Neural cell (in vitro differentiated cells): ENCODE measurements at regions not wholly inside any gene's neighbourhood (a gene's known extent, or its start where the extent isn't known, plus 50 kb on each side); places are given as distances from the start of the nearest gene placed in this dataset.
"Not testable (repeated sequence)": the region's sequence is repeated elsewhere in the genome, so short reads cannot be mapped to it uniquely, and the experiment has no call there.

Source experiments
- H2AFZ ChIP-seq: fragments of 200-600, 300-800 bp; sonication (generic), shearing (Covaris generic); 2 replicates; pipeline ENCODE4 v1.6.0; 2014; ENCODE audit warnings: low read depth, mild to moderate bottlenecking, antibody characterized with exemption, low read length, moderate library complexity
- H3F3A ChIP-seq: fragments of 200-600 bp; shearing (Covaris generic); 2 replicates; pipeline ENCODE4 v1.6.1; 2016; ENCODE audit warnings: mild to moderate bottlenecking, moderate library complexity, mixed read lengths, antibody characterized with exemption, low read length; ENCODE audit not compliant: insufficient read depth, poor library complexity, severe bottlenecking
- H3K27ac ChIP-seq: fragments of 200-600, 300-800 bp; sonication (generic), shearing (Covaris generic); 2 replicates; pipeline ENCODE4 v1.5.1; 2014; ENCODE audit warnings: mild to moderate bottlenecking, low read length, moderate library complexity
- H3K27me3 ChIP-seq: fragments of 300-800, 200-600 bp; sonication (generic), shearing (Covaris generic); 2 replicates; pipeline ENCODE4 v1.6.0; 2014; ENCODE audit warnings: mild to moderate bottlenecking, low read depth, low read length, moderate library complexity; ENCODE audit not compliant: insufficient read depth
- H3K36me3 ChIP-seq: fragments of 300-800, 200-600 bp; sonication (generic), shearing (Covaris generic); 2 replicates; pipeline ENCODE4 v1.5.1; 2014; ENCODE audit warnings: mild to moderate bottlenecking, antibody characterized with exemption, low read length, moderate library complexity; ENCODE audit not compliant: insufficient read depth
- H3K4me2 ChIP-seq: fragments of 300-800, 200-600 bp; sonication (generic), shearing (Covaris generic); 2 replicates; pipeline ENCODE4 v1.6.0; 2014; ENCODE audit warnings: mild to moderate bottlenecking, low read length
- H3K4me3 ChIP-seq: fragments of 300-800, 200-600 bp; sonication (generic), shearing (Covaris generic); 2 replicates; pipeline ENCODE4 v1.5.1; 2014; ENCODE audit warnings: mild to moderate bottlenecking, low read length, moderate library complexity
- H3K79me2 ChIP-seq: fragments of 200-600 bp; shearing (Covaris generic); replicated peaks from 2 replicates; pipeline ENCODE4 v1.6.0; 2014; ENCODE audit warnings: mild to moderate bottlenecking, low read length, moderate library complexity; ENCODE audit not compliant: insufficient read depth
- H3K9ac ChIP-seq: fragments of 300-800, 200-600 bp; sonication (generic), shearing (Covaris generic); 2 replicates; pipeline ENCODE4 v1.6.1; 2016; ENCODE audit warnings: mild to moderate bottlenecking, low read length, mixed read lengths
- H3K9me2 ChIP-seq: fragments of 200-600 bp; shearing (Covaris generic); 2 replicates; pipeline ENCODE4 v1.6.1; 2016; ENCODE audit warnings: mild to moderate bottlenecking, low read length, mixed read lengths; ENCODE audit not compliant: insufficient read depth
- H3K9me3 ChIP-seq: fragments of 200-600, 300-800 bp; sonication (generic), shearing (Covaris generic); 2 replicates; pipeline ENCODE4 v1.6.1; 2016; ENCODE audit warnings: mild to moderate bottlenecking, mixed run types, low read length, moderate library complexity, mixed read lengths
- H4K20me1 ChIP-seq: fragments of 200-600 bp; shearing (Covaris generic); 2 replicates; pipeline ENCODE4 v1.6.1; 2016; ENCODE audit warnings: mild to moderate bottlenecking, mixed run types; ENCODE audit not compliant: insufficient read depth
- CTCF ChIP-seq: fragments of 450-650 bp; IDR thresholded peaks from 2 replicates; pipeline ENCODE4 v1.5.1; 2014; ENCODE audit warnings: antibody characterized with exemption, mild to moderate bottlenecking, moderate library complexity; ENCODE audit not compliant: poor library complexity, severe bottlenecking
- POLR2AphosphoS5 ChIP-seq: IDR thresholded peaks from 2 replicates; pipeline ENCODE4 v1.6.1; 2012
- RAD21 ChIP-seq: fragments of 450-650 bp; conservative IDR thresholded peaks from 2 replicates; pipeline ENCODE4 v1.6.1; 2014; ENCODE audit warnings: antibody characterized with exemption, mild to moderate bottlenecking, moderate library complexity
- REST ChIP-seq: IDR thresholded peaks from 2 replicates; pipeline ENCODE4 v1.6.1; 2012; ENCODE audit warnings: borderline replicate concordance
- SMC3 ChIP-seq: fragments of 450-650 bp; conservative IDR thresholded peaks from 2 replicates; pipeline ENCODE4 v1.6.1; 2014; ENCODE audit warnings: antibody characterized with exemption, mild to moderate bottlenecking, moderate library complexity; ENCODE audit not compliant: poor library complexity

GRCh38 chr20:47978428-47979120, 193.3 kb upstream of the SULF2 start:
- H3K4me2 ChIP-seq, H4K20me1 ChIP-seq, H3K27me3 ChIP-seq, H3K4me3 ChIP-seq, H3K79me2 ChIP-seq, H2AFZ ChIP-seq, H3F3A ChIP-seq, H3K9me2 ChIP-seq, H3K36me3 ChIP-seq, H3K9me3 ChIP-seq, H3K9ac ChIP-seq, H3K27ac ChIP-seq: not testable (repeated sequence)

GRCh38 chr20:47977789-47978252, 192.5 kb upstream of the SULF2 start:
- H3K4me3 ChIP-seq = not testable (repeated sequence)

GRCh38 chr20:47977017-47977788, 191.9 kb upstream of the SULF2 start:
- H3F3A ChIP-seq, H3K4me3 ChIP-seq, H3K9me2 ChIP-seq, H2AFZ ChIP-seq, H3K79me2 ChIP-seq, H3K36me3 ChIP-seq, H3K27me3 ChIP-seq, H4K20me1 ChIP-seq, H3K4me2 ChIP-seq, H3K9me3 ChIP-seq, H3K9ac ChIP-seq: not testable (repeated sequence)
- peak overlapping the region; percentile 20 for H3K27ac ChIP-seq
- TF ChIP-seq RAD21 (peak; percentile 71), SMC3 (peak; percentile 63), CTCF (peak; percentile 67), POLR2AphosphoS5 (peak; percentile 87), REST (peak; percentile 35)

More at GRCh38 chr20:47977789-47978252, 192.5 kb upstream of the SULF2 start:
- not testable (repeated sequence) for H3K4me2 ChIP-seq, H3K79me2 ChIP-seq, H4K20me1 ChIP-seq, H3K9ac ChIP-seq, H2AFZ ChIP-seq, H3F3A ChIP-seq, H3K9me3 ChIP-seq, H3K9me2 ChIP-seq, H3K36me3 ChIP-seq, H3K27me3 ChIP-seq
- H3K27ac ChIP-seq = peak overlapping the region; percentile 20
